ENCODE measurements at regions not wholly inside any gene's neighbourhood (a gene's known extent, or its start where the extent isn't known, plus 50 kb on each side); places are given as distances from the start of the nearest gene placed in this dataset.
A peak's percentile ranks its signal among the peaks of the same experiment; 100 is the strongest.
"Not testable (repeated sequence)": the region's sequence is repeated elsewhere in the genome, so short reads cannot be mapped to it uniquely, and the experiment has no call there.

- peak; percentile 30 for DNase-seq (ENCODE audit: low read depth)
Measured at GRCh38 chr2:223464071-223464470, 138.1 kb downstream of the SCG2 start.

- DNase-seq (ENCODE audit: low read depth): peak; percentile 99
Measured at GRCh38 chr2:223465793-223466192, 136.4 kb downstream of the SCG2 start.

DNA sequence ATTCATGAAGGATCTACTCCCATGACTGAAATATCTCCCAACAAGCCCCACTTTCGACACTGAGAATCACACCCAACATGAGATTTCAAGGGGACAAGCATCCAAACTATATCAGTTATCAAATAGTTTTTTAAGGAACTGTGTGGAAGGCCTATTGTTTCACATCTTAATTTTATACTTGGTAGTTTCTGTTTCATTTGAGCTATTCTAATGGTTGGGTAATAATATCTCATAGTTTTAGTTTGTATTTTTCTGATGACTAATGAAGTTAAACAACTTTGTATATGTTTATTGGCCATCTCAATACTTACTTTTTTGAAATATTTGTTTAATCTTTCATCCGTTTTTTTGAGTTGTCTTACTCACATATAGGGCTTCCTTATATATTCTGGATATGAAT is 135.0 kb downstream of the SCG2 start:
- no peak for DNase-seq (ENCODE audit: low read depth)

DNA sequence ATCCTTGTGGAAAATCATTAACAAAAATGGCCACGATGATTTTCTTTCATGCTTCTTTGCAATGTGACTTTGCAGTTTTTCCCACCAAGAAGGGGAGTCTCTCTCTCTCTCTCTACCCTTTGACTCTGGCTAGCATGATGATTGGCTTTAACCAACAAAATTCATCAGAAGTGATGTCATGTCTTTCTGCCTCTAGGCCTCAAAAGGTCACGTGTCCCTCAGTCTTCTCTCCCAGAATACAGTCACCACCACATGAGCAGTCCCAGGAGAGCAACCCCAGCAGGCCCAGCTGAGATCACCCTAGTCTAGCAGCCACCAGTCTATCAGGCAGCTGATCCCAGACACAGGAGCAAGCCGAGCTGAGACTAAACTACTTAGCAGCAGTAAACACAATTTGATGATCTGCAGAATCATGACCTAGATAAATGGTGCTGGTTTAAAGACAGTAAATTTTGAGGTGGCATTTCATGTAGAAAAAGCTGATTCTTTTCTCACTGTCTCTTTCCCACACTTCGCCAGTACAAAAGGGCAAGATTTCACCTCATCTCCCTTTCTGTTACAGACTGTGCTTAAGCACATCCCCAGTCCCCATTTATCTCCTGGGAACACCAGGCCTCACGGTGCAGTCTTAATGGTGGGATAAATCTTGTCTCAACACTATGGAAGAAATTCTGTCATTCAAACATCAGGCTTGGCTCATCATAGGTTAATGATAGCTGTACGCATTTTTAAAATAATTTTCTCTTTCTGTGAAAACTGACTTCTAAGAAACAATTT is 132.7 kb downstream of the SCG2 start:
- DNase-seq (ENCODE audit: low read depth): peak; percentile 93

DNA sequence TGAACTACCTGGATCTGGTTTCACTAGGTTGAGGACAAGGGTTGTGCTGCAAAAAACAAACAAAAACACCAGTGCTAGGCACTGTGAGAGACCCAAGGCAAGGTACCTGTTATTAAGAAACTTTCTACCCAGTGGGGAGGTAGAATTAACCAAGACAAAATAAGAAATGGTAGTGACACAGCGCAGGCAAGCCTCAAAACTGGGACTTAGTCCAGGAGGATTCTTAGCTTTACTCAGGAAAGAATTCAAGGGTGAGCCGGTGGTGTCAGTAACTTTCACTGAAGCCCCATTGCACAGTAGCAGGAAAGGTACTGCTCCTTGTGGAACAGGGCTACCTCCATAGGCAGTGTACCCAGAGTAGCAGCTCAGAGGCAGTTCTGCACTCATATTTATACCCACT is 131.6 kb downstream of the SCG2 start:
- DNase-seq (ENCODE audit: low read depth): peak; percentile 31

GRCh38 chr2:223472771-223473170 is 129.4 kb downstream of the SCG2 start:
- no peak for DNase-seq (ENCODE audit: low read depth)

- no peak for DNase-seq (ENCODE audit: low read depth)
Measured at GRCh38 chr2:223474893-223475292, 127.3 kb downstream of the SCG2 start.

DNA sequence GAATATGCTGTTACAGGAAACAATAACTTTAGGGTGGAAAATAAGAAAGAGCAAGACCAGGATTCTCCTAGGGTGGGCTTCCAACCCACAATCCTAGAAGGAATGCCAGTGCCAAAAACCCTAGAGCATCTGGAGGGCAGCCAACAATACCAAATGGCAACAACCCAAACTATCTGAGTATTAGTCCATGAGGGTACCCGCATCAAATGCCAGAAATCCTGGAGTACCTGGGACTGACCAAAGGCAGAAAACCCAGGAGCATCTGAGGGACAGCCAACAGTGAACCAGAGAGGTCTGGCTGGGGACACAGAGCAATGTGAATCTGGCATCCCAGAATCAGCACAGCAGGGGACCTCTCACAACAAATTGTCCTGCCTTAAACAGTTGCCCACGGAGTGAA is 126.3 kb downstream of the SCG2 start:
- DNase-seq (ENCODE audit: low read depth): no peak

GRCh38 chr2:223477318-223477717 is 124.8 kb downstream of the SCG2 start:
- peak; percentile 39 for DNase-seq (ENCODE audit: low read depth)

DNA sequence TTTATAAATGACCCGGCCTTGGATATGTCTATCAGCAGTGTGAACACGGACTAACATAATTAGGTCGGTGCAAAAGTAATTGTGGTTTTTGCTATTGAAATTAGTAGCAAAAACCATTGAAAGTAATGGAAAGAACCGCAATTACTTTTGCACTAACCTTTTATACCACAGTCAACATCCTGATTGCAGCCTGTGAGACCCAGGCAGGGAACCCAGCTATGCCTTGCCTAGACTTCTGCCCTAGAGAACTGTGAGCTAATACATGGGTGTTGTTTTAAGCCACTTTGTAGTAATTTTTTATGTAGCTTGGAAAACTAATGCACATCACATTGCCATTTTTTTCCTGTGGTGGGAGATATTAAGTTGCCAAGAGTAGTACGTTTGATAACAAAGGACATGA is 120.7 kb downstream of the SCG2 start:
- no peak for DNase-seq (ENCODE audit: low read depth)

DNA sequence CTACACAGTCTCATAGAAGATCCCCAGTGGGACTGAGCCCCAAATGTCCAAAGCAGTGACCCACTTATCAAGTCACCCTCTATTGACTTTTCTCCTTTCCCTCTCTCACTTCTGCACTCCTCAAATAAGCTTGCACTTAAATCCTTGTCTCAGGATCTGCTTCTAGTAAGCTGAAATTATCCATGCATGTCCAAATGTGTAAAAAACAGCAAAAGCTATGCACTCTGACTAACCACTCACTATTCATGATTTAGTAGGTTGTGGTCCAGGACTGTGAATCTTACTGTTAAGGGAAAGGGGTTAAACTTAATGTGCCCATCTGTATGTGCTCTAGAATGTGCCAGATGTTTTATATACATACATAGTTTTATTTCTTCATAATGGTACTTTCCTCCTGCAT is 115.4 kb downstream of the SCG2 start:
- DNase-seq (ENCODE audit: low read depth): no peak

- no peak for DNase-seq (ENCODE audit: low read depth)
Measured at GRCh38 chr2:223487214-223487846, 114.8 kb downstream of the SCG2 start.

DNA sequence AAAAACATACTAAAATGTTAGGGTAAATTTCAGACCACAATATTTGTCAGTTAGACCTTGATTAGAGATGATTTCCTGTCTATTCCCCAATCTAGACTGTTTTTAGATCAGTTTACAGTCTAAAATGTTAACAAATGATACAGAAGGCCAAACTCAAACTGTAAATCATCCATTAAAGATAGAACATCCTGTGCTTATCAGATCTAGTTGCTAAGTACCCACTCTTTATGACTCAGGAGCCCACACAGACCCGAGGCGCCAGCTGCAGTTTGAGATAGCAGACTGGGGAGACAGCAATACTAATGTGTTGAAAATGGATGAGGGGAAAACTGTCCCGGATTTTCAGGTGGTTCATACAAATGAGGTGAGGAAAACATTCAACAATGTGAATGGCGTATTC is 113.3 kb downstream of the SCG2 start:
- DNase-seq (ENCODE audit: low read depth): peak; percentile 80

DNA sequence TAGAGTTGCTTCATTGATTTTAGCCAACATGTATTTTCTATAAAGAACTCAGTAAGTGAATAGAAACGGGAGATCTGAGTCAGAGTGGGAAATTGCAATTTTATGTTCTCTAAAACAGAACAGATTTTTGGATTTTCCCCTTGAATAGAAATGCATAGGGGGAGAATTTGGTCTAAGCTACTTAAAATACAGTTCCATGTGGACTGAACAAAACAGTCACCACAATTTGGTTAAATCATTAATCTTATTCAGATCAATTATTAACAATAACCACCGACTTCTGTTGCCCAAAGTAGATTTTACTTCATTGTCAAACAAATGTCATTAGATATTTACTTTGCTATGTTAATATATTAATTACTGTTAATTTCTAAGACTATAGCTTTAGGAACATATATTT is 107.7 kb downstream of the SCG2 start:
- no peak for DNase-seq (ENCODE audit: low read depth)

GRCh38 chr2:223494942-223495341 is 107.2 kb downstream of the SCG2 start:
- peak; percentile 66 for DNase-seq (ENCODE audit: low read depth)

DNA sequence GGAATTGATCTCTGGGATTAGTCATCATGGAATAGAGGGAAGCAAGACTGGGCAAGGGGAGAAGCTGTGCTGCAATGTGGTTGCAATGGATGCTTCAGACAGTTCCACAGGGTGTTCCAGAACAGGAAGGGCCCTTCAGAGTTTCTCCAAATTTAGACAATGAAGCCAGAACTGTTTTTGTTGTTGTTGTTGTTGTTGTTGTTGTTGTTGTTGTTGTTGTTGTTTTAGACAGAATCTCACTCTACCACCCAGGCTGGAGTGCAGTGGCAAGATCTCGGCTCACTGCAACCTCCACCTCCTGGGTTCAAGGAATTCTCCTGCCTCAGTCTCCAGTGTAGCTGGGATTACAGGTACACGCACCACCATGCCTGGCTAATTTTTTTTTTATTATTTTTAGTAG is 105.3 kb downstream of the SCG2 start:
- DNase-seq (ENCODE audit: low read depth): not testable (repeated sequence)

GRCh38 chr2:223500709-223501108 is 101.5 kb downstream of the SCG2 start:
- no peak for DNase-seq (ENCODE audit: low read depth)

DNA sequence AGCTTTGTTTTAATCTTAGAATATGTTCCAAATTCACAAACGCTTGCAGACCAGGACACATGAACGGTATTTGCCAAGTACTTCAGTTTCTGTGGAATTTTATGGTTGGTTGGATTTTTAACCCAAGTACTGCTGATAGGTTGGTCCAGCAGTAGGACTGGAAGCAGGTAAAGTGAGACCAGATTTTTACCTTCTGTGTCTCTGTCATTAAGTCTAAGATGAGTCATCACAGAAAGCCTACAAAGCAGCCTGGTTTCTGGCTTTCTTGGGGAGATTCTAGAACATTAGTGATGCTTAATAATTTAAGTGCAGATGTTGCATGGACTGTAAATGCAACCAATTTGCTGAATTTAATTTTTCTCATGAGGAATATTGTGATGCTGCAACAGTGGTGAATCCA is 100.5 kb downstream of the SCG2 start:
- no peak for DNase-seq (ENCODE audit: low read depth)

DNA sequence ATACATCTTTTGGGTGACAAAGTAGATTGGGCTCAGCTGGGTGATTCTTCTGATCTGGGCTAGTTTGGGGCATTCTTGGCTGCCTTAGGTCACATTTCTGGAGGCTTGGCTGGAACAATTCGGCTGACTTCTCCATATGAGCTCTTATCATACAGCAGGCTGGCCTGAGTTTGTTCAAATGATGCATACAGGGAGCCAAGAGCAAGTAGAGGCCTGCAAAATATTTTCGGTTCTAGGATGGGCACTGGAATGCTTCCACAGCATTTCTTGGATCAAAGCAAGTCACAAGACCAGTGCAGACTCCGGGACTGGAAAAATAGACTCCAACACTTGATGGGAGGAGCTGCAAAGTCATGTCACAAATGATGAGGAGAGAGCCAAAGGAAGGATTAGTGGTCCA is 98.4 kb downstream of the SCG2 start:
- DNase-seq (ENCODE audit: low read depth): no peak

- DNase-seq (ENCODE audit: low read depth): peak; percentile 76
Measured at GRCh38 chr2:223508372-223508771, 93.8 kb downstream of the SCG2 start.

- DNase-seq (ENCODE audit: low read depth): no peak
Measured at GRCh38 chr2:223510713-223511112, 91.4 kb downstream of the SCG2 start.

GRCh38 chr2:223511168-223511567 is 91.0 kb downstream of the SCG2 start:
- no peak for DNase-seq (ENCODE audit: low read depth)

DNA sequence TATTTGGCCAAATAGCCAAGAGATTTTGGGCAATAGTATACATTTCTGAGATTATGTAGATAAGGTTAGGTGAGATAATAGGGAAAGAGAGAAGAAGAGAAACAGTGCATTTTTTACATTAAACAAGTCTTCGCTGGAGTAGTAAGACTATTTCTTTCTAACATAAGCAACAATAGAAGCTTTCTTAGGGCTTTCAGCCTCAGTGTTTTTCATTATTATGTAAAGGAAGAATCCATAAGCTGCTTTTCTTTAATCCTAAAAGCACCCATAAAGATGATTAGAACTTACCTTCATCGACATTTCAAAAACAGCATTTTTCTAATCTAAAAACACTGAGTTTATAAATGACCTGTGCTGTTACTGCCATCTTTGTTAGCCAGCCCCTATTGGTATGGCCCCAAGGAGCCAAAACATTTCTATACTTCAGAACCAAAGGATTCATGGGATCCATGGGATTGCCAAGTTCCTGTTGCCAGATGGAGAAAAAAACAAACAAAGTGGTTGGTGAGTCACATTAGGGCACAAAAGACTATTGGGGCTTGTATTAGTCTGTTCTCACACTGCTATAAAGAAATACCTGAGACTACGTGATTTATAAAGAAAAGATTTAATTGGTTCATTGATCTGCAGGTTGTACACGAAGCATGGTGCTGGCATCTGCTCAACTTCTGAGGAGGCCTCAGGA is 88.2 kb downstream of the SCG2 start:
- DNase-seq (ENCODE audit: low read depth): peak; percentile 45

Data from EH (cell line).